Keratinocyte (primary cell): ENCODE measurements at regions not wholly inside any gene's neighbourhood (a gene's known extent, or its start where the extent isn't known, plus 50 kb on each side); places are given as distances from the start of the nearest gene placed in this dataset.

Source experiments
- DNase-seq: peaks from one replicate; pipeline ENCODE4 v3.0.0-alpha.2; 2011; ENCODE audit warnings: low read depth, missing footprints, low spot score
- FAIRE-seq: peaks from 2 replicates; lab custom pipeline; 2011; peaks lifted over from hg19 to GRCh38; lab: Jason Lieb, UNC
- H2AFZ ChIP-seq: 2 replicates; pipeline ENCODE4 v1.6.0; 2012; ENCODE audit warnings: low read length, control low read depth, inconsistent platforms; ENCODE audit not compliant: control insufficient read depth
- H3K27ac ChIP-seq: 2 replicates; pipeline ENCODE4 v1.5.1; 2011; ENCODE audit warnings: low read length; ENCODE audit not compliant: control insufficient read depth, insufficient read depth
- H3K27me3 ChIP-seq: 3 replicates; pipeline ENCODE4 v1.6.0; 2011; ENCODE audit warnings: low read length; ENCODE audit not compliant: control insufficient read depth, insufficient read depth; ENCODE audit errors: extremely low read depth
- H3K36me3 ChIP-seq, 2 experiments: 2 replicates in 1 of 2; 3 replicates in 1 of 2; pipeline ENCODE4 v1.5.1; 2011; ENCODE audit warnings: low read length in 2 of 2, mild to moderate bottlenecking in 1 of 2; ENCODE audit not compliant: control insufficient read depth in 2 of 2, insufficient read depth in 2 of 2; ENCODE audit errors: extremely low read depth in 1 of 2
- H3K4me1 ChIP-seq: 3 replicates; pipeline ENCODE4 v1.5.1; 2011; ENCODE audit warnings: low read length; ENCODE audit not compliant: control insufficient read depth, insufficient read depth; ENCODE audit errors: extremely low read depth
- H3K4me2 ChIP-seq: 3 replicates; pipeline ENCODE4 v1.6.0; 2011; ENCODE audit warnings: low read depth, low read length; ENCODE audit not compliant: control insufficient read depth, insufficient read depth; ENCODE audit errors: extremely low read depth
- H3K4me3 ChIP-seq, 3 experiments: fragments of 200-600 bp in 1 of 3; sonication (generic) in 1 of 3; 2 replicates in 2 of 3; 3 replicates in 1 of 3; pipeline ENCODE4 v1.5.1; 2011 to 2016; ENCODE audit warnings: low read length in 3 of 3, mild to moderate bottlenecking in 3 of 3, control low read depth in 2 of 3, inconsistent platforms in 1 of 3, low read depth in 1 of 3, mixed read lengths in 1 of 3, mixed run types in 1 of 3, moderate library complexity in 1 of 3; ENCODE audit not compliant: control insufficient read depth in 2 of 3, insufficient read depth in 2 of 3; ENCODE audit errors: extremely low read depth in 1 of 3
- H3K79me2 ChIP-seq: 2 replicates; pipeline ENCODE4 v1.6.0; 2012; ENCODE audit warnings: low read length; ENCODE audit not compliant: control insufficient read depth, insufficient read depth
- H3K9ac ChIP-seq: 3 replicates; pipeline ENCODE4 v1.6.0; 2011; ENCODE audit warnings: low read length; ENCODE audit not compliant: control insufficient read depth, insufficient read depth; ENCODE audit errors: extremely low read depth
- H3K9me1 ChIP-seq: 3 replicates; pipeline ENCODE4 v1.6.0; 2011; ENCODE audit warnings: low read length; ENCODE audit not compliant: control insufficient read depth, insufficient read depth; ENCODE audit errors: extremely low read depth
- H3K9me3 ChIP-seq: 2 replicates; pipeline ENCODE4 v1.5.1; 2012; ENCODE audit warnings: low read depth, low read length; ENCODE audit not compliant: control insufficient read depth
- H4K20me1 ChIP-seq: 3 replicates; pipeline ENCODE4 v1.6.0; 2011; ENCODE audit warnings: low read length; ENCODE audit not compliant: control insufficient read depth, insufficient read depth; ENCODE audit errors: extremely low read depth
- EZH2 ChIP-seq: IDR thresholded peaks from one replicate; pipeline ENCODE4 v1.6.1; 2012; ENCODE audit warnings: inconsistent platforms, mild to moderate bottlenecking, low read length, moderate library complexity
- dilution Hi-C: fragments of 300-500 bp; cut with MboI; formaldehyde crosslinking; loops from one replicate; pipeline ENCODE4 v1.7.0; 2020; ENCODE audit warnings: low sequenced_read_pairs; ENCODE audit not compliant: extremely low pct_ligation_motif_present
- TF ChIP-seq, protein P1 (sequence below), 3 experiments: IDR thresholded peaks in 1 of 3; conservative IDR thresholded peaks in 1 of 3; optimal IDR thresholded peaks in 1 of 3; 2 replicates in 2 of 3; 3 replicates in 1 of 3; pipeline versions ENCODE3 to v1.5.1; 2011; ENCODE audit warnings: low read length in 3 of 3, mild to moderate bottlenecking in 3 of 3, moderate library complexity in 2 of 3, control low read depth in 1 of 3, inconsistent platforms in 1 of 3; ENCODE audit not compliant: insufficient read depth in 2 of 3; ENCODE audit errors: extremely low read depth in 1 of 3

DNA sequence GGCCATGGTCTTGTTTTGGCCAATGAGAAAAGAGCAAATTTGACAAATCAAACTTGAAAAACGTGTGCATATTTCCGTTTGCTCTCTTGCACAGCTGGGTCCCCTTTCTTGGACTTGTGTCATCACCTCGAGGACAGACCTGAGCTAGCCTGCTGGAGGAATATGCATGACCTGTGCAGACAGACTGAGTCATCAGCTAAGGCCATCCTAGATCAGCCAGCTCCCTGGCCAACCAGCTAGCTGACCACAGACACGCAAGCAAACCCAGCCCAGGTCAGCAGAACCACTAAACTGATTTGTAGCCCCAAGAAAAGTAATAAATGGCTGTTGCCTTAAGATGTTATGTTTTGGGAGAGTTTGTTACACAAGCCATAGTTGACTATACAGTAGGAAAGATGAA lies 61.3 kb upstream of the PAX3 start:
- no peak for DNase-seq
- peaks cover 8% of the 10 kb centered on the region for H3K4me1 ChIP-seq
- no peaks in the 10 kb centered on the region for H3K27me3 ChIP-seq

DNA sequence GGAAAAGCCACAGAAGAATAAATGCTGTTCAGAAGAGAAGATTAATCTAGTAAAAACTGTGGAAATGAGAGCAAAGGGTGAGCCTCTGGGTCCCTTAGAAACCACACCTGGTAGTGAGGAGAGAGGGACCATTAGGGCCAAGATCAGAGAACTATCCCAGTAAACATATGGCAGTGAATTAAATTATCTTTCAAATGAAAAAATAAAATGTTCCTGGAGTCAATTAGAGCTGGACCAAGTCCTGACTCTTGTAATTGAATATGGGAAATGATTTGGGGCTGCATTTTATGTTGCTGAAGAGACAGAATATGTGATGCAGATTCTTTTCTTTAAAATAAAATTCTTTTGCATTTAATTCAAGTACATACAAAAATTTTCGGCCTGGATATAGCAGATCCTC lies 62.2 kb upstream of the PAX3 start:
- dilution Hi-C loops, result no loop called here
- no peak overlapping the region for H3K4me3 ChIP-seq
- no peak for TF ChIP-seq EZH2
- TF ChIP-seq, protein P1, sequence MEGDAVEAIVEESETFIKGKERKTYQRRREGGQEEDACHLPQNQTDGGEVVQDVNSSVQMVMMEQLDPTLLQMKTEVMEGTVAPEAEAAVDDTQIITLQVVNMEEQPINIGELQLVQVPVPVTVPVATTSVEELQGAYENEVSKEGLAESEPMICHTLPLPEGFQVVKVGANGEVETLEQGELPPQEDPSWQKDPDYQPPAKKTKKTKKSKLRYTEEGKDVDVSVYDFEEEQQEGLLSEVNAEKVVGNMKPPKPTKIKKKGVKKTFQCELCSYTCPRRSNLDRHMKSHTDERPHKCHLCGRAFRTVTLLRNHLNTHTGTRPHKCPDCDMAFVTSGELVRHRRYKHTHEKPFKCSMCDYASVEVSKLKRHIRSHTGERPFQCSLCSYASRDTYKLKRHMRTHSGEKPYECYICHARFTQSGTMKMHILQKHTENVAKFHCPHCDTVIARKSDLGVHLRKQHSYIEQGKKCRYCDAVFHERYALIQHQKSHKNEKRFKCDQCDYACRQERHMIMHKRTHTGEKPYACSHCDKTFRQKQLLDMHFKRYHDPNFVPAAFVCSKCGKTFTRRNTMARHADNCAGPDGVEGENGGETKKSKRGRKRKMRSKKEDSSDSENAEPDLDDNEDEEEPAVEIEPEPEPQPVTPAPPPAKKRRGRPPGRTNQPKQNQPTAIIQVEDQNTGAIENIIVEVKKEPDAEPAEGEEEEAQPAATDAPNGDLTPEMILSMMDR (optimal IDR thresholded peaks at IDR 0.05 in 1 of 3, IDR thresholded peaks at IDR 0.05 in 1 of 3, conservative IDR thresholded peaks at IDR 0.05 in 1 of 3; ENCODE audit: extremely low read depth in 1 of 3, insufficient read depth in 2 of 3, low read length in 3 of 3), result no peak
- H3K27ac ChIP-seq, result no peak overlapping the region
- no peaks in the 10 kb centered on the region for H3K9me1 ChIP-seq
- DNase-seq (no peak), FAIRE-seq (no peak)
- H3K27me3 ChIP-seq, result no peaks in the 10 kb centered on the region
- peaks cover 8% of the 10 kb centered on the region for H3K4me1 ChIP-seq
- H2AFZ ChIP-seq, result no peak overlapping the region
- H3K9me3 ChIP-seq, result no peaks in the 10 kb centered on the region
- no peaks in the 10 kb centered on the region for H3K36me3 ChIP-seq
- H4K20me1 ChIP-seq, result no peaks in the 10 kb centered on the region
- no peak overlapping the region for H3K4me2 ChIP-seq
- H3K79me2 ChIP-seq, result no peaks in the 10 kb centered on the region
- H3K9ac ChIP-seq, result no peak overlapping the region

More for the DNA sequence above, 61.3 kb upstream of the PAX3 start:
- no peak overlapping the region for H3K9ac ChIP-seq
- dilution Hi-C loops, result no loop called here
- H3K4me3 ChIP-seq, result no peak overlapping the region
- no peaks in the 10 kb centered on the region for H3K79me2 ChIP-seq
- H2AFZ ChIP-seq, result no peak overlapping the region
- H3K9me3 ChIP-seq, result no peaks in the 10 kb centered on the region
- H3K4me2 ChIP-seq, result no peak overlapping the region
- no peak overlapping the region for H3K27ac ChIP-seq
- no peaks in the 10 kb centered on the region for H3K36me3 ChIP-seq
- no peaks in the 10 kb centered on the region for H3K9me1 ChIP-seq
- no peak for FAIRE-seq
- H4K20me1 ChIP-seq, result no peaks in the 10 kb centered on the region
- no peak for TF ChIP-seq EZH2
- TF ChIP-seq, protein P1 (optimal IDR thresholded peaks at IDR 0.05 in 1 of 3, IDR thresholded peaks at IDR 0.05 in 1 of 3, conservative IDR thresholded peaks at IDR 0.05 in 1 of 3; ENCODE audit: extremely low read depth in 1 of 3, insufficient read depth in 2 of 3, low read length in 3 of 3), result no peak
